OCI-LY3 (cell line): ENCODE measurements at regions not wholly inside any gene's neighbourhood (a gene's known extent, or its start where the extent isn't known, plus 50 kb on each side); places are given as distances from the start of the nearest gene placed in this dataset.

Source experiments
- H2AFZ ChIP-seq: fragments of 200-600, 300-600 bp; shearing (Covaris generic); 2 replicates; pipeline ENCODE4 v1.6.0; 2014; ENCODE audit warnings: antibody characterized with exemption, low read depth, low read length
- H3K27ac ChIP-seq: fragments of 200-600, 300-600 bp; sonication (generic); 2 replicates; pipeline ENCODE4 v1.5.1; 2014; ENCODE audit warnings: mild to moderate bottlenecking, low read length, moderate library complexity, mixed read lengths
- H3K27me3 ChIP-seq: fragments of 200-600, 300-600 bp; sonication (generic); 2 replicates; pipeline ENCODE4 v1.6.1; 2014; ENCODE audit warnings: low read depth, low read length, mixed read lengths
- H3K36me3 ChIP-seq: fragments of 200-600, 300-600 bp; sonication (generic); replicated peaks from 2 replicates; pipeline ENCODE3; 2014; ENCODE audit warnings: low read depth, low read length, mixed read lengths
- H3K4me1 ChIP-seq: fragments of 300-600, 200-600 bp; sonication (generic); 2 replicates; pipeline ENCODE4 v1.6.1; 2014; ENCODE audit warnings: low read length, mixed read lengths
- H3K4me2 ChIP-seq: fragments of 200-600, 300-600 bp; sonication (generic); 2 replicates; pipeline ENCODE4 v1.6.1; 2014; ENCODE audit warnings: low read length, mixed read lengths
- H3K4me3 ChIP-seq: fragments of 300-600, 200-600 bp; sonication (generic); 2 replicates; pipeline ENCODE4 v1.5.1; 2014; ENCODE audit warnings: antibody characterized with exemption, mild to moderate bottlenecking, low read length, moderate library complexity
- H3K79me2 ChIP-seq: fragments of 300-600, 200-600 bp; shearing (Covaris generic); 2 replicates; pipeline ENCODE4 v1.6.1; 2014; ENCODE audit warnings: mild to moderate bottlenecking, low read length, mixed read lengths
- H3K9ac ChIP-seq: fragments of 300-600, 200-600 bp; shearing (Covaris generic); 2 replicates; pipeline ENCODE4 v1.6.0; 2014; ENCODE audit warnings: mild to moderate bottlenecking, low read length, moderate library complexity
- H3K9me3 ChIP-seq: fragments of 200-600, 300-600 bp; shearing (Covaris generic); 2 replicates; pipeline ENCODE4 v1.6.1; 2014; ENCODE audit warnings: low read length, mixed read lengths; ENCODE audit not compliant: insufficient read depth
- H4K20me1 ChIP-seq: fragments of 200-600, 300-600 bp; sonication (generic); 2 replicates; pipeline ENCODE4 v1.6.1; 2016; ENCODE audit warnings: low read length, mixed read lengths; ENCODE audit not compliant: insufficient read depth
- CTCF ChIP-seq: fragments of 200-600, 300-600 bp; sonication (generic); IDR thresholded peaks from 2 replicates; pipeline ENCODE4 v1.5.1; 2014; ENCODE audit warnings: antibody characterized with exemption, low read length, low read depth
- EZH2phosphoT487 ChIP-seq: fragments of 200-600 bp; shearing (Covaris generic); IDR thresholded peaks from 2 replicates; pipeline ENCODE4 v1.6.1; 2018; ENCODE audit warnings: antibody characterized with exemption, mixed run types, low read depth

GRCh38 chr6:144742779-144743178, 457.6 kb downstream of the UTRN start:
- TF ChIP-seq CTCF = no peak
- TF ChIP-seq EZH2phosphoT487 = no peak
- H4K20me1 ChIP-seq = no peaks in the 10 kb centered on the region
- no peak overlapping the region for H2AFZ ChIP-seq
- H3K27ac ChIP-seq = no peak overlapping the region
- no peak overlapping the region for H3K4me3 ChIP-seq
- no peak overlapping the region for H3K4me2 ChIP-seq
- no peaks in the 10 kb centered on the region for H3K36me3 ChIP-seq
- no peaks in the 10 kb centered on the region for H3K4me1 ChIP-seq
- no peak overlapping the region for H3K9ac ChIP-seq
- H3K79me2 ChIP-seq = no peaks in the 10 kb centered on the region
- no peaks in the 10 kb centered on the region for H3K27me3 ChIP-seq
- no peaks in the 10 kb centered on the region for H3K9me3 ChIP-seq

- H3K9ac ChIP-seq = no peak overlapping the region
- H4K20me1 ChIP-seq = no peaks in the 10 kb centered on the region
- H3K4me2 ChIP-seq = no peak overlapping the region
- H3K9me3 ChIP-seq = no peaks in the 10 kb centered on the region
- TF ChIP-seq EZH2phosphoT487 (no peak), CTCF (no peak)
- H3K4me3 ChIP-seq = no peak overlapping the region
- no peak overlapping the region for H2AFZ ChIP-seq
- no peak overlapping the region for H3K27ac ChIP-seq
- H3K27me3 ChIP-seq = no peaks in the 10 kb centered on the region
- no peaks in the 10 kb centered on the region for H3K79me2 ChIP-seq
- no peaks in the 10 kb centered on the region for H3K36me3 ChIP-seq
- H3K4me1 ChIP-seq = no peaks in the 10 kb centered on the region
Measured at GRCh38 chr6:144744720-144745119, 459.6 kb downstream of the UTRN start.

- H3K9ac ChIP-seq = no peak overlapping the region
- no peaks in the 10 kb centered on the region for H3K9me3 ChIP-seq
- H3K79me2 ChIP-seq = no peaks in the 10 kb centered on the region
- TF ChIP-seq EZH2phosphoT487 (no peak), CTCF (no peak)
- H2AFZ ChIP-seq = no peak overlapping the region
- no peak overlapping the region for H3K4me3 ChIP-seq
- no peaks in the 10 kb centered on the region for H4K20me1 ChIP-seq
- H3K4me2 ChIP-seq = no peak overlapping the region
- no peak overlapping the region for H3K27ac ChIP-seq
- no peaks in the 10 kb centered on the region for H3K27me3 ChIP-seq
- H3K36me3 ChIP-seq = no peaks in the 10 kb centered on the region
- H3K4me1 ChIP-seq = no peaks in the 10 kb centered on the region
Measured at GRCh38 chr6:144745439-144745838, 460.3 kb downstream of the UTRN start.

GRCh38 chr6:144746902-144747469, 461.9 kb downstream of the UTRN start:
- Histone ChIP-seq H3K79me2 (no peaks in the 10 kb centered on the region), H3K36me3 (no peaks in the 10 kb centered on the region), H3K4me2 (no peak overlapping the region), H4K20me1 (no peaks in the 10 kb centered on the region), H3K27ac (no peak overlapping the region), H3K9ac (no peak overlapping the region), H3K4me1 (no peaks in the 10 kb centered on the region), H3K27me3 (no peaks in the 10 kb centered on the region), H3K4me3 (no peak overlapping the region), H2AFZ (no peak overlapping the region), H3K9me3 (no peaks in the 10 kb centered on the region)
- TF ChIP-seq EZH2phosphoT487 = no peak
- TF ChIP-seq CTCF = no peak
